ENCODE measurements at regions not wholly inside any gene's neighbourhood (a gene's known extent, or its start where the extent isn't known, plus 50 kb on each side); places are given as distances from the start of the nearest gene placed in this dataset.

GRCh38 chr13:75986818-75987217, 350.7 kb downstream of the LMO7 start:
- TF ChIP-seq CTCF (IDR thresholded peaks at IDR 0.05): no peak
- no peak for TF ChIP-seq POLR2A (IDR thresholded peaks at IDR 0.05)

All from body of pancreas (tissue), 4 donors.